ENCODE measurements at regions not wholly inside any gene's neighbourhood (a gene's known extent, or its start where the extent isn't known, plus 50 kb on each side); places are given as distances from the start of the nearest gene placed in this dataset.

DNA sequence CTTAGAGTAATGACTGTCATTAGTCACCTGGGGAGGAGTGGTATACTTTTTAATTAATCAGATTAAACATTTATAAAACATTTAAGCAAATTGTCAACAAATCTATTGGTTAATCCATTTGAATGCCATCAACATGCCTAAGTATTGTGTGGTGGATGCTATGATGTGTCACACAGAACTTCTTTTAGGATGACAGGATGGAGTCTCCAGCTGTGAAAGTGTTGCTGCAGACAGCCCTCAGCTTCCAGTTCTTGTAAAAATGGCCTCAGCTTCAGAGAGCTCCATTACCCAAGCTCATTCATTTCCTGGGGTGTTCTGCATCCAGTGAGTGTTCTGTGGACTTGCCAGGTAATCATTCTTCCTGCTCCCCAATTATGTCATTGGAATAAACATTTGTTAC, 74.3 kb upstream of the CLNK start:
- TF ChIP-seq ZNF274 (IDR thresholded peaks at IDR 0.05; ENCODE audit: low read depth, low read length) (no peak), YY1 (IDR thresholded peaks at IDR 0.05; ENCODE audit: insufficient read depth, insufficient read length) (no peak)

Measured in NT2/D1 (cell line).